Left lobe of liver (tissue), 2 donors: ENCODE measurements at regions not wholly inside any gene's neighbourhood (a gene's known extent, or its start where the extent isn't known, plus 50 kb on each side); places are given as distances from the start of the nearest gene placed in this dataset.
"Not testable (repeated sequence)": the region's sequence is repeated elsewhere in the genome, so short reads cannot be mapped to it uniquely, and the experiment has no call there.

Experiments
- ATAC-seq: fragments of 200-7000 bp; cut with Tn5 transposase; one replicate; pipeline ENCODE4 v1.9.1; 2020; ENCODE audit warnings: mild to moderate bottlenecking, moderate library complexity
- DNase-seq: peaks from one replicate; pipeline ENCODE4 v3.0.0-alpha.2; 2020; ENCODE audit warnings: low spot score
- donor health status: DM: no; HTN: no; CAD: no; lungs with moderate emphysema.
- donor health status: DM: no; HTN: yes; CAD: no.

- ATAC-seq: no peak
These were observed 789.4 kb downstream of the EPHA4 start for GRCh38 chr2:220782609-220783113.

GRCh38 chr2:220783671-220784070, 788.4 kb downstream of the EPHA4 start:
- no peak for ATAC-seq

More at GRCh38 chr2:220782609-220783113, 789.4 kb downstream of the EPHA4 start:
- DNase-seq: no peak

GRCh38 chr2:220785178-220785577, 786.9 kb downstream of the EPHA4 start:
- DNase-seq (no peak), ATAC-seq (no peak)

More at GRCh38 chr2:220783671-220784070, 788.4 kb downstream of the EPHA4 start:
- DNase-seq: no peak

DNA sequence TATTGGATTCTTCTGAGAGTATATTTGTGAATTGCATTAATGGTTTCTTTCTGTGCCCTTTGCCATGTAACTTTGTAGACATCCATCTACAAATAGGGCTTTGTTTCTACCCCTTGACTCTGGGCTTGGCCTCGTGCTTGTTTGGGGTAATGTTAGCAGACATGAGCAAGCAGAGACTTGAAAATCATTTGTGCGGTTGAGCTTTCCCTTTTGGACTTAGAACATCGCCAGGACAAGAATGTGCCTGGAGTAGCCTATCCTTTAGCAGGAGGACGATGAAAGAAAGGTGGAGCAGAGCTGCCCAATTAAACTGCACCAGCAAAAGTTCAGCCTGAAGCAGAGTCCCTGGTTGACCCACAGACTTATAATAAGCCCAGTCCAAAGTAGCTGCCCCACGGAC, 785.9 kb downstream of the EPHA4 start:
- no peak for DNase-seq
- no peak for ATAC-seq

DNA sequence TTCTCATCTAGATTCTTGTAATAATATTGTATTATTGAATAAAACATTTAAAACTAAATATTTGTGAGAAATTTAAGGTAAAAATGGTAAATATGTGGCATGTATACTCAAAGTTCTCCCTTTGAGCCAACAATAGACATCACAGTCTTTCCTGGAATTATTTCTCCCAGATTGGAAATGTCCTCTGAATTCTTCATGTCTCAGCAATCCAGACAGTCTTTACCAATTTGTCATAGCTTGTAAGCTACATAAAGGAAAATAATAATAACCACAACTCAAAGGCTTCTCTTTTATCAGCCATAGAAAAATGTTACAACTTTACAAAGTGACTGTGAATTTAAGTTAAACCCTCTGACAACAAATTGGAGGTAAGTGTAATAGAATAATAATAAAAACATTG, 784.9 kb downstream of the EPHA4 start:
- DNase-seq (no peak), ATAC-seq (no peak)

- ATAC-seq (no peak), DNase-seq (no peak)
These were observed 782.1 kb downstream of the EPHA4 start for GRCh38 chr2:220789961-220790360.

- no peak for DNase-seq
- no peak for ATAC-seq
These were observed 776.4 kb downstream of the EPHA4 start for GRCh38 chr2:220795705-220796104.

DNA sequence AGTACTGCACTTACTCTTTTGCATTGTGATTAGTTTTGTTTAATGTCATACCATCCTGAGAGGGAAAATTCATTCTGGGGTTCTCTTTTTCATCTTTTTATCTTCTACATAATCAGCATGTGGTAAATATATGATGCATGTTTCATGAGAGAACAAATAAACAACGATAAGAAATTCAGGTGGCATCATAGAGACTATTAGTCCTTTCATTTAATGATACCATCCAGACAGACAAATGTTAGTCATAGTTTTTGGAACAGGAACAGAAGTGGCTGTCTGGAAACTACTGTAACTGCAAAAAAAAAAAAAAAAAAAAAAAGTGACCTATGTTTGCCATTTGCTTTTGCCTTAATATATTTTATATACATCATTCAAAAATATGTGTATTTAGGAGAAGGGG, 761.0 kb downstream of the EPHA4 start:
- no peak for DNase-seq
- no peak for ATAC-seq

DNA sequence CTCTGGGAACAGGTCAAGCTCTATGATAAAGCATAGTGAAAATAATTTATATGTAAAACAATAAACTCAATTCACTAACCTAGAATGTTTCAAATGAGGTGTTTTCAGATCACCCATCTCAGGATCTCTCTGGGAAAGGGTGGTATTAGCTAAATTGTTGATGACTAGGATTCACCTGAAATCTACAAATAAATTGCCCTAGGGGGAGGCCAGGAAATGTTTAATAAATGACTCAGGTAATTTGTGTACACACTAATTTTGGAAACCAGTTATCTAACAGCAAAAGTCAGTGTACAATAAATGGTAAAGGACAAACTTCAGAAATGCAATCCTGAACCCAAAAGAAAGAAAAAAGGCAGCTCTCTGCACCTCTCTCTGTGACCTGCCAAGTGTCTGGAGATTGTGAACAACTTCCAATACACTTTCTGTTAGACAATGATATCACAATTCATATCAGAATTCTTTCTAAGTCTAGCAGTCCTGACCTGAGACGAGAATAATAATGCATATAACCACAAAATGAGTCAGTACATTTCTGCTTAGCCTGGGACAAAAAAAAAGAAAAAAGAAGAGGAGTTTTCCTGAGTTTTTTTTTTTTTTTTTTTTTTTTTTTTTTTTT, 760.0 kb downstream of the EPHA4 start:
- ATAC-seq (no peak), DNase-seq (no peak)

DNA sequence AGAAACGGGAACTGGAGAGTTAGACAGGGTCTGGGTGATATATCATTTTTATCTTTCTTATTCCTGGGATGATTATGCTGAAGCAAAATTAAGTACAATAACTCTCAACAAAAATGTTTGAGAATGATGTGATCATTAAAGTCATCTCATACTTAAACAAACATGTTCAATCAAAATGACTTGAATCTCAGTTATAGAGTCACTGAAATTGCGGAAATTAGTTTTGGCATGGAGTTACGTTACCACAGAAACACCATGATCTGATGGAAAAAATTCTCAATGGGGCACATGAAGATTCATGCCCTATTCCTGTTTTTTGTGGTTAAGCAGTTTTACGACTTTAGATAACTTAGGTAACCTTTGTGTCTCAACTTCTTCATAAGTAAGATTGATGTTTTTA, 757.7 kb downstream of the EPHA4 start:
- ATAC-seq (no peak), DNase-seq (no peak)

GRCh38 chr2:220815698-220816097, 756.4 kb downstream of the EPHA4 start:
- ATAC-seq (no peak), DNase-seq (no peak)

DNA sequence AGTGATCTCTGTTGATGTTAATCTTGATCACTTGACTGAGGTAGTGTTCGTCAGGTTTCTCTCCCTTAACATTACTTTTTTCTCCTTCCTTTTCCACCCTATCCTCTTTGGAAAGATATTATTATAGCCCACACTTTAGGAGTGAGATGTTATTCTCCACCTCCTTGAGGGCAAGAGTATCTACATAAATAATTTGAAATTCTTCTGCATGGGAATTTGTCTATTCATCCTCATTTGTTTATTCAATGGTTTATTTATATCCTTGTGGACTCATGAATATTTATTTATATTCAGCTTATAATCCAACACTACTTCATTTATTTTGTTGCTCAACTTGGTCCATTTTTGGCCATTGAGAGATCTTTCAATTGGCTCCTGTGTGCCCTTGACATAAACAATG, 750.4 kb downstream of the EPHA4 start:
- no peak for ATAC-seq
- DNase-seq: no peak

- DNase-seq, ATAC-seq: not testable (repeated sequence)
These were observed 748.5 kb downstream of the EPHA4 start for GRCh38 chr2:220823590-220823989.

DNA sequence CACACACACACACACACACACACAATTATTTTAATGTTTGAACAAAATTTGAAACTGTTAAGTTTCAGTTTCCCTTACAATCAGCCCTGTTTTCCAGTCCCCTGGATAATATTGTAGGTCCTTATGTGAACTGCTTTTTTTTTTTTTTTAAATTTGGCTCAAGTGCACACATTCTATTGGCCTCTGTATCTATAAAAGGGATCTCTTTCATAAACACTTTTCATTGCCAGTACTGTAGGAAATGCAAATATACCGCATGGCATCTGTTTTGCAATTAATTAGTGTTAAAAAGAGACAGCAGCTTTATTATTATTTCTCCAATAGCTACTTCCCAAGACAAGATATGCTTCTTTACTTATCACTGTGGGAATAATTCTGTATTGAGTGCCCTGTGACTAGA, 738.7 kb downstream of the EPHA4 start:
- ATAC-seq (no peak), DNase-seq (no peak)

GRCh38 chr2:220835583-220835982, 736.5 kb downstream of the EPHA4 start:
- ATAC-seq: no peak
- no peak for DNase-seq

DNA sequence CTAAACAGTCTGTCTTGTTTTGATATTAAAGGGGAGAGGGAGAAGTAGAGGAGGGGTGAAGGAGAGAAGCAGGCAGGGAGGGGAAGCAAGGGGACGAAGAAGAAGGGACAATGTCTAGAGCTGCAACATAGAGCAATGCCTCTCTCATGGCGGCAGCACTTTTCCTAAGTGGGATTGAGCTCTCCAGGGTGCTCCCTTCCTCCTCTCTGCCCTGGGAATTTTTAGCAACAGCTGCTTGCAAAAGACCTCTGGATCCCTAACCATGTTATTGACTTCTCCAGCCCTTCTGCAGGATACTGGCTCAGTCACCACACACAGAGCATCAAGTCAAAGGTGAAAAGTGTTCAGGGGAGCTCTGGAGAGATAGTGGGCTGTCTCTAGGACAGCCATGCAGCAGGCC, 734.9 kb downstream of the EPHA4 start:
- DNase-seq: no peak
- no peak for ATAC-seq

DNA sequence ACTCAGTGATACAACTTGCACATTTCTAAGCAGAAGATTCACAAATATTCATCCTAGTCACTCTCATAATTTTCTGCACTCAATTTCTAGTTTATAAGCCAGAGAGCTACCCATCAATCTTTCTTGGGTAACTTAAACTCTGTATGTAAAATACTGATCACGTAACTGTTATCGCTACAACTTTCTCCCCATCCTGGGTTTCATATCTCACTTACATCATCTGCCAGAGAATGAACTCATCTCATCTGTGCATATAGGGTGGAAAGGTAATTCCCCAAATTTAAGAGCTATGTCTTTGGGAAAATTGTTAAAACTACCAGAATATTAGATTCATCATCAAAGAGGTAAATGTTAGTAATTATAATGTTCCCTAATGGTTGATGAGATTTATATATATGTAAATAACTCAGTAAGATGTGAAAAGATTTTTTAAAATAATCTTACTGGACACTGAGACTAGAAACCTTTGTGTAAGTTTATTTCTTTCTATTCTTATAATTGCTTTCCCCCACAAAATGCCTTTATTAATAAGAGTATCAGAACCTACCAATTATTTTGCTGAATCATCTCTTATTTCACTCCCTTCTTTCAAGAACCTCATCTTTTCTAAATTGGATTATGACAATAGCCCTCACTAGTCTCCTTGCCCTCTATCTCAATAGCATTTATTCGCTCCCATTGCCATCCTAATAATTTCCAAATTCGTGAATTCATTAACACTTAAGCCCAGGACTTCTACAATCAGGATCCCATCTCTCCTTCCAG, 729.0 kb downstream of the EPHA4 start:
- ATAC-seq: no peak
- no peak for DNase-seq

- DNase-seq (no peak), ATAC-seq (no peak)
These were observed 726.3 kb downstream of the EPHA4 start for GRCh38 chr2:220845766-220846273.

- ATAC-seq: no peak
- no peak for DNase-seq
These were observed 725.1 kb downstream of the EPHA4 start for GRCh38 chr2:220847006-220847405.

DNA sequence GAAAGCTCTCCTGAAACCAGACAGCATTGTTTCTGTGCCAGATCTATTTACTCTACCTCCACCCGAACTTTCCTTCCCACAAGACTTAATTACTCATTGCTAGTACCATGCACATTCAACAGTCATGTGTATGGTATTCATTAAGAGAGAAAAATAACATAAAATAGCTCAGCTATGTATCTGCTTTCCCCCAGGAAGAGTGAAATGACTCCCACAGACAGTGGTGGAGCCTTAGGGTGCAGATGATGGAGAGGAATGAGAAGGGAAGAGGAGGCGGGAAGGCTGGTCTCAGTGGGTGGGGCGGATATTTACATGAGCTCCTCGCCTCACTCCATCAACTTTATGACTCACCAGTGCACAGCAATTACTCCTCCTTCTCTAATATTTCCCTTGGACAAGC, 724.5 kb downstream of the EPHA4 start:
- no peak for DNase-seq

GRCh38 chr2:220849433-220849832, 722.7 kb downstream of the EPHA4 start:
- ATAC-seq (no peak), DNase-seq (no peak)

More for the DNA sequence above, 724.5 kb downstream of the EPHA4 start:
- ATAC-seq: no peak

- ATAC-seq (no peak), DNase-seq (no peak)
These were observed 722.0 kb downstream of the EPHA4 start for GRCh38 chr2:220850116-220850515.
